ENCODE measurements at regions not wholly inside any gene's neighbourhood (a gene's known extent, or its start where the extent isn't known, plus 50 kb on each side); places are given as distances from the start of the nearest gene placed in this dataset.

DNA sequence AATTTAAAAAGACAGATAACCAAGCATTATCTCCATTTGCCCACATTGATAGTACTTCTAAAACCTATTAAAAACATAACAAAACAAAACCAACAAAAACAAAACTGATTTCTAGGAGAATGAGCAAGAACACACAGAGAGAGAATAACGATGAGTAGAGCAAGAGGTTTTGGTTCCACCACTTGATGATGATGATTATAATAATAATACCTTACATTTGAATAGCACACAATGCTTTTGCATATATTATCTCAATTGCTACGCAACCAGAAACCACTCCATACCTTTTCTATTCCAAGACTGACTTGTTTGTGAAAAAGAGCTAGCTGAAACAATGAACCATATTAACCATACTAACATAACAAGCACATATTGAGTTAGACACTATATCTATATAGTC is 1090.9 kb downstream of the SH3BGRL start:
- no peak for DNase-seq (ENCODE audit: low read depth)
- TF ChIP-seq CTCF (IDR thresholded peaks at IDR 0.05; ENCODE audit: insufficient read depth, low read depth, low read length, missing control alignments) = no peak
- H3K4me3 ChIP-seq (ENCODE audit: low read length) = no peak overlapping the region

DNA sequence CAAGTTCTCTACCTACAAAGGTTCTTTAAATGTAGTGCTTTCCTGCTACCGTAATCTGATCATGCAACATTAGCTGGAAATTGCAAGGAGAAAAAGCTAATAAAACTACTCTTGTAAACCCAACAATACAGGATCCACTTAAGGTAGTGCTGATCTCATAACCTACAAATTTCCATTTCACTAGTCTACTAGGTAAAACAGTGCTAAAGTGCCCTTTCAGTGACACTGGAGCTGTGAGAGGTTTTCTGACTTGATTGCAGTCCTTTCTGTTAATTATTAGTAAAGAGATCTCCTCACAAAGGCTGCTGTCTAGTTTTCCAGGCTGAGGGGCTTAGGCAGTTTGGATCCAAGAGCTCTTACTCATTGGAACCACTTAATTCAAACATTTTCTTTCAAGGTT is 1118.7 kb downstream of the SH3BGRL start:
- H3K4me3 ChIP-seq (ENCODE audit: low read length) = no peak overlapping the region
- TF ChIP-seq CTCF (IDR thresholded peaks at IDR 0.05; ENCODE audit: insufficient read depth, low read depth, low read length, missing control alignments) = no peak
- DNase-seq (ENCODE audit: low read depth) = no peak

- DNase-seq (ENCODE audit: low read depth) = no peak
- no peak overlapping the region for H3K4me3 ChIP-seq (ENCODE audit: low read length)
Measured at GRCh38 chrX:82333575-82333974, 1131.7 kb downstream of the SH3BGRL start.

GRCh38 chrX:82335772-82336171 is 1133.9 kb downstream of the SH3BGRL start:
- no peak for TF ChIP-seq CTCF (IDR thresholded peaks at IDR 0.05; ENCODE audit: insufficient read depth, low read depth, low read length, missing control alignments)

More at GRCh38 chrX:82333575-82333974, 1131.7 kb downstream of the SH3BGRL start:
- TF ChIP-seq CTCF (IDR thresholded peaks at IDR 0.05; ENCODE audit: insufficient read depth, low read depth, low read length, missing control alignments) = no peak

GRCh38 chrX:82342531-82342930 is 1140.6 kb downstream of the SH3BGRL start:
- TF ChIP-seq CTCF (IDR thresholded peaks at IDR 0.05; ENCODE audit: insufficient read depth, low read depth, low read length, missing control alignments) = no peak
- no peak for DNase-seq (ENCODE audit: low read depth)
- no peak overlapping the region for H3K4me3 ChIP-seq (ENCODE audit: low read length)

More at GRCh38 chrX:82335772-82336171, 1133.9 kb downstream of the SH3BGRL start:
- no peak overlapping the region for H3K4me3 ChIP-seq (ENCODE audit: low read length)
- peak; percentile 26 for DNase-seq (ENCODE audit: low read depth)

DNA sequence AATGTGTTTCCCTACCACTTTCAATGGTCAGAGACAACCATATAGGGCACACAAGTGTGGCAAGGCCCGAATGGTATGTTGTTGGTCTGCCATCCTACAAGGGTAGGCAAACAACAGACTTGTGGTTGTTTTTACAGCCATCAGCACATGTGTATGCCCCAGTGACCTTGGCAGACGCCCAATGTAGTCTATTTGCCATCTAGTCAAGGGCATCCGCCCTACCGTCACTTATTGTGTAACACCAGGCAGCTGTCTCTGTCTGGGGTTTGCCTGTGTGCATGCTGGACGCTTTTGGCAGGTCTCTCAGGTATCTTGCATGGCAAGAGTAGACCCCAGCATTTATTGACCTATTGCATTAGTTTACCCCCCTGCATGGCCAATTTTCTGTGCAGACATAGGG is 1145.5 kb upstream of the POU3F4 start:
- no peak for TF ChIP-seq CTCF (IDR thresholded peaks at IDR 0.05; ENCODE audit: insufficient read depth, low read depth, low read length, missing control alignments)
- no peak for DNase-seq (ENCODE audit: low read depth)
- no peak overlapping the region for H3K4me3 ChIP-seq (ENCODE audit: low read length)

DNA sequence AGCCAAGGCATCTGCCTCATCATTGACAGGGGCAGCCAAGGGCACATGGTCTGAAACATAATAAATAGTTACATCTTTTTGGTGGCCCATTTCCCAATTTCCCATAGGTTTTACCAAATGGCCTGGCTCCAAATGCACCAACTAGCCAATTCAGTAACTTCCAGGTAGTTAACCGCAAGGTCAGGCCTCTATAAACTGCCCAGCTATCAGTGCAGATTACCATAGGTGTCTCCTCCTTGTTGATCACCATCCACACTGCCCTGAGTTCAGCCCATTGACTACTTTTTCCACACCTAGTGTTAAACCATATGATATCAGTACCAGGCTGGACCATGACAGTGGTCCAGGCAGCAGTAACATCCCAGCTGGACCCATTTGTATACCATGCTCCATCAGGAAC is 1145.1 kb upstream of the POU3F4 start:
- no peak for TF ChIP-seq CTCF (IDR thresholded peaks at IDR 0.05; ENCODE audit: insufficient read depth, low read depth, low read length, missing control alignments)
- no peak overlapping the region for H3K4me3 ChIP-seq (ENCODE audit: low read length)
- DNase-seq (ENCODE audit: low read depth) = no peak

All from epithelial cell of esophagus (primary cell).